ENCODE measurements at regions not wholly inside any gene's neighbourhood (a gene's known extent, or its start where the extent isn't known, plus 50 kb on each side); places are given as distances from the start of the nearest gene placed in this dataset.

DNA sequence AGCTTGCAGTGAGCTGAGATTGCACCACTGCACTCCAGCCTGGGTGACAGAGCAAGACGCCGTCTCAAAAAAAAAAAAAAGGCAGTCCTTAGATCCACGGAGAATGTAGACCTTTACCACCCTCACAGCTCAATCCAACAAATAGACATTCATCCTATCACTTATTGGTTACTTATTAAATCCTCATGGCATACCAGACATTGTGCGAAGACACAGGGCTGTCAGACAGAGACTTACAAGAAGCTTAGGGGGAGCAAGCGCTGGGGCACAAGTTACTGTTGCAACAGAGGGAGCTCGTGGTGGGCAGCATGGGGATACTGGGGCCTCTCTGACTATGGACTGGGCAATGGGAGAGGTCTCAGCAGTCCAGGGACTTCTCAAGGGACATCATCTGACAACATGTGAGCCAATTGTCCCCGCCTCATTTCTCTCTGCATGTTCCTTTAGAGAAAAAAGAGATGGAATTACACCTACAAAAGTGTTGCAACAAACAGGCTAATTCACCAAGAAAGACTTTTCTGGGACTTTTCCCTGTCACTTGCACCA, 82.8 kb upstream of the TNS3 start:
- H3K9ac ChIP-seq (ENCODE audit: low read length), result no peak overlapping the region
- no peaks in the 10 kb centered on the region for H3K36me3 ChIP-seq (ENCODE audit: insufficient read depth, low read length)
- no peaks in the 10 kb centered on the region for H3K27me3 ChIP-seq (ENCODE audit: insufficient read depth, low read depth, low read length)
- no peak overlapping the region for H3K4me3 ChIP-seq (ENCODE audit: low read length)
- no peaks in the 10 kb centered on the region for H4K20me1 ChIP-seq (ENCODE audit: insufficient read depth)
- H3K27ac ChIP-seq (ENCODE audit: low read length), result no peak overlapping the region
- H3K9me2 ChIP-seq (ENCODE audit: insufficient read depth, low read length), result no peaks in the 10 kb centered on the region
- no peak overlapping the region for H3K4me2 ChIP-seq (ENCODE audit: low read length)
- H3F3A ChIP-seq (ENCODE audit: insufficient read depth, low read length, poor library complexity, severe bottlenecking), result no peaks in the 10 kb centered on the region
- no peaks in the 10 kb centered on the region for H3K9me3 ChIP-seq (ENCODE audit: low read length)
- H2AFZ ChIP-seq (ENCODE audit: low read depth, low read length), result no peak overlapping the region
- TF ChIP-seq, protein P1, sequence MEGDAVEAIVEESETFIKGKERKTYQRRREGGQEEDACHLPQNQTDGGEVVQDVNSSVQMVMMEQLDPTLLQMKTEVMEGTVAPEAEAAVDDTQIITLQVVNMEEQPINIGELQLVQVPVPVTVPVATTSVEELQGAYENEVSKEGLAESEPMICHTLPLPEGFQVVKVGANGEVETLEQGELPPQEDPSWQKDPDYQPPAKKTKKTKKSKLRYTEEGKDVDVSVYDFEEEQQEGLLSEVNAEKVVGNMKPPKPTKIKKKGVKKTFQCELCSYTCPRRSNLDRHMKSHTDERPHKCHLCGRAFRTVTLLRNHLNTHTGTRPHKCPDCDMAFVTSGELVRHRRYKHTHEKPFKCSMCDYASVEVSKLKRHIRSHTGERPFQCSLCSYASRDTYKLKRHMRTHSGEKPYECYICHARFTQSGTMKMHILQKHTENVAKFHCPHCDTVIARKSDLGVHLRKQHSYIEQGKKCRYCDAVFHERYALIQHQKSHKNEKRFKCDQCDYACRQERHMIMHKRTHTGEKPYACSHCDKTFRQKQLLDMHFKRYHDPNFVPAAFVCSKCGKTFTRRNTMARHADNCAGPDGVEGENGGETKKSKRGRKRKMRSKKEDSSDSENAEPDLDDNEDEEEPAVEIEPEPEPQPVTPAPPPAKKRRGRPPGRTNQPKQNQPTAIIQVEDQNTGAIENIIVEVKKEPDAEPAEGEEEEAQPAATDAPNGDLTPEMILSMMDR (IDR thresholded peaks at IDR 0.05; ENCODE audit: poor library complexity, severe bottlenecking), result no peak
- no peak for TF ChIP-seq EZH2 (IDR thresholded peaks at IDR 0.05; ENCODE audit: borderline replicate concordance, insufficient read depth, low read length, poor library complexity, severe bottlenecking)
- no peak for TF ChIP-seq EP300 (conservative IDR thresholded peaks at IDR 0.05; ENCODE audit: poor library complexity, severe bottlenecking)
- TF ChIP-seq RAD21 (conservative IDR thresholded peaks at IDR 0.05), result no peak
- TF ChIP-seq TAF1 (IDR thresholded peaks at IDR 0.05; ENCODE audit: low read depth), result no peak
- TF ChIP-seq POLR2AphosphoS5 (IDR thresholded peaks at IDR 0.05), result no peak
- TF ChIP-seq, protein P2, sequence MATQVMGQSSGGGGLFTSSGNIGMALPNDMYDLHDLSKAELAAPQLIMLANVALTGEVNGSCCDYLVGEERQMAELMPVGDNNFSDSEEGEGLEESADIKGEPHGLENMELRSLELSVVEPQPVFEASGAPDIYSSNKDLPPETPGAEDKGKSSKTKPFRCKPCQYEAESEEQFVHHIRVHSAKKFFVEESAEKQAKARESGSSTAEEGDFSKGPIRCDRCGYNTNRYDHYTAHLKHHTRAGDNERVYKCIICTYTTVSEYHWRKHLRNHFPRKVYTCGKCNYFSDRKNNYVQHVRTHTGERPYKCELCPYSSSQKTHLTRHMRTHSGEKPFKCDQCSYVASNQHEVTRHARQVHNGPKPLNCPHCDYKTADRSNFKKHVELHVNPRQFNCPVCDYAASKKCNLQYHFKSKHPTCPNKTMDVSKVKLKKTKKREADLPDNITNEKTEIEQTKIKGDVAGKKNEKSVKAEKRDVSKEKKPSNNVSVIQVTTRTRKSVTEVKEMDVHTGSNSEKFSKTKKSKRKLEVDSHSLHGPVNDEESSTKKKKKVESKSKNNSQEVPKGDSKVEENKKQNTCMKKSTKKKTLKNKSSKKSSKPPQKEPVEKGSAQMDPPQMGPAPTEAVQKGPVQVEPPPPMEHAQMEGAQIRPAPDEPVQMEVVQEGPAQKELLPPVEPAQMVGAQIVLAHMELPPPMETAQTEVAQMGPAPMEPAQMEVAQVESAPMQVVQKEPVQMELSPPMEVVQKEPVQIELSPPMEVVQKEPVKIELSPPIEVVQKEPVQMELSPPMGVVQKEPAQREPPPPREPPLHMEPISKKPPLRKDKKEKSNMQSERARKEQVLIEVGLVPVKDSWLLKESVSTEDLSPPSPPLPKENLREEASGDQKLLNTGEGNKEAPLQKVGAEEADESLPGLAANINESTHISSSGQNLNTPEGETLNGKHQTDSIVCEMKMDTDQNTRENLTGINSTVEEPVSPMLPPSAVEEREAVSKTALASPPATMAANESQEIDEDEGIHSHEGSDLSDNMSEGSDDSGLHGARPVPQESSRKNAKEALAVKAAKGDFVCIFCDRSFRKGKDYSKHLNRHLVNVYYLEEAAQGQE (IDR thresholded peaks at IDR 0.05; ENCODE audit: borderline replicate concordance), result no peak
- no peak for TF ChIP-seq SMC3 (conservative IDR thresholded peaks at IDR 0.05; ENCODE audit: poor library complexity)
- TF ChIP-seq MXI1 (conservative IDR thresholded peaks at IDR 0.05; ENCODE audit: poor library complexity, severe bottlenecking), result no peak
- no peaks in the 10 kb centered on the region for H3K79me2 ChIP-seq (replicated peaks; ENCODE audit: insufficient read depth, low read length)

DNA sequence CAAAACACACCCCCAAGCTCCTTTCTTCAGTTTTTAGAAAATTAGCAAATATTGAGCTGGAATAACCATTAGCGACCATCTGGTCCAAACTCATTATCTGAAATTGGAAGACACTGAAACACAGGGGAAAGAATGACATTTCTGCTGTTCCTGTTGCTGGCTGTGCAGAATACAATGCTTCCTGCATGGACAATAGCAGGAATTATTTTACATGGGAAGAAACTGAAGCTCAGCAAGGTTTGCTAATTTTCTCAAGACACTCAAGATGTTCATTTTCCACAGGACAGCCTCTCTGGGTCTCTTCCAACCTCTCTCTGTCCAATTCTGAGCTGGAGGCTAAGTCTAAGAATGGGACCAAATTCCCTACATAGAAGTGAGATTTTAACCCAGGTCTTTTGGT, 81.9 kb upstream of the TNS3 start:
- no peaks in the 10 kb centered on the region for H3K9me3 ChIP-seq (ENCODE audit: low read length)
- no peak overlapping the region for H3K4me2 ChIP-seq (ENCODE audit: low read length)
- no peaks in the 10 kb centered on the region for H3F3A ChIP-seq (ENCODE audit: insufficient read depth, low read length, poor library complexity, severe bottlenecking)
- no peak overlapping the region for H2AFZ ChIP-seq (ENCODE audit: low read depth, low read length)
- H3K4me3 ChIP-seq (ENCODE audit: low read length), result no peak overlapping the region
- H3K36me3 ChIP-seq (ENCODE audit: insufficient read depth, low read length), result no peaks in the 10 kb centered on the region
- no peaks in the 10 kb centered on the region for H4K20me1 ChIP-seq (ENCODE audit: insufficient read depth)
- no peaks in the 10 kb centered on the region for H3K27me3 ChIP-seq (ENCODE audit: insufficient read depth, low read depth, low read length)
- TF ChIP-seq, protein P1 (IDR thresholded peaks at IDR 0.05; ENCODE audit: poor library complexity, severe bottlenecking), result no peak
- TF ChIP-seq SMC3 (conservative IDR thresholded peaks at IDR 0.05; ENCODE audit: poor library complexity) (no peak), TAF1 (IDR thresholded peaks at IDR 0.05; ENCODE audit: low read depth) (no peak), RAD21 (conservative IDR thresholded peaks at IDR 0.05) (no peak), MXI1 (conservative IDR thresholded peaks at IDR 0.05; ENCODE audit: poor library complexity, severe bottlenecking) (no peak), POLR2AphosphoS5 (IDR thresholded peaks at IDR 0.05) (no peak), EP300 (conservative IDR thresholded peaks at IDR 0.05; ENCODE audit: poor library complexity, severe bottlenecking) (no peak), EZH2 (IDR thresholded peaks at IDR 0.05; ENCODE audit: borderline replicate concordance, insufficient read depth, low read length, poor library complexity, severe bottlenecking) (no peak)
- TF ChIP-seq, protein P2 (IDR thresholded peaks at IDR 0.05; ENCODE audit: borderline replicate concordance), result no peak
- H3K9ac ChIP-seq (ENCODE audit: low read length), result no peak overlapping the region
- H3K27ac ChIP-seq (ENCODE audit: low read length), result no peak overlapping the region
- H3K9me2 ChIP-seq (ENCODE audit: insufficient read depth, low read length), result no peaks in the 10 kb centered on the region
- H3K79me2 ChIP-seq (replicated peaks; ENCODE audit: insufficient read depth, low read length), result no peaks in the 10 kb centered on the region

Data from neural cell (in vitro differentiated cells).